ENCODE measurements at regions not wholly inside any gene's neighbourhood (a gene's known extent, or its start where the extent isn't known, plus 50 kb on each side); places are given as distances from the start of the nearest gene placed in this dataset.

- peak; percentile 44 for DNase-seq
Observed at GRCh38 chr1:37393173-37394120, 80.9 kb upstream of the ZC3H12A start.

- no peak for DNase-seq
Observed at GRCh38 chr1:37394574-37395464, 79.6 kb upstream of the ZC3H12A start.

GRCh38 chr1:37398096-37398495 lies 76.3 kb upstream of the ZC3H12A start:
- no peak for DNase-seq

GRCh38 chr1:37399205-37399604 lies 75.2 kb upstream of the ZC3H12A start:
- DNase-seq, result no peak

GRCh38 chr1:37399830-37400464 lies 74.4 kb upstream of the ZC3H12A start:
- no peak for DNase-seq

- no peak for DNase-seq
Observed at GRCh38 chr1:37400466-37401225, 73.7 kb upstream of the ZC3H12A start.

- DNase-seq, result no peak
Observed at GRCh38 chr1:37403166-37403565, 71.2 kb upstream of the ZC3H12A start.

- no peak for DNase-seq
Observed at GRCh38 chr1:37404711-37405110, 69.7 kb upstream of the ZC3H12A start.

GRCh38 chr1:37410105-37410504 lies 64.3 kb upstream of the ZC3H12A start:
- DNase-seq, result no peak

- no peak for DNase-seq
Observed at GRCh38 chr1:37410815-37411214, 63.6 kb upstream of the ZC3H12A start.

- DNase-seq, result no peak
Observed at GRCh38 chr1:37415611-37416244, 58.7 kb upstream of the ZC3H12A start.

GRCh38 chr1:37420456-37420855 lies 53.9 kb upstream of the ZC3H12A start:
- DNase-seq, result no peak

GRCh38 chr1:37423810-37424209 lies 50.6 kb upstream of the ZC3H12A start:
- no peak for DNase-seq

- DNase-seq, result no peak
Observed at GRCh38 chr1:37424523-37424922, 49.9 kb upstream of the ZC3H12A start.

Data from NCI-H748 treated with DMSO at 0.1 percent for 48 hours (cell line).